ENCODE measurements at regions not wholly inside any gene's neighbourhood (a gene's known extent, or its start where the extent isn't known, plus 50 kb on each side); places are given as distances from the start of the nearest gene placed in this dataset.

- H3K79me2 ChIP-seq (ENCODE audit: control insufficient read depth, insufficient read depth, low read length) = no peaks in the 10 kb centered on the region
- no peaks in the 10 kb centered on the region for H3K36me3 ChIP-seq (ENCODE audit: control insufficient read depth in 2 of 2, extremely low read depth in 1 of 2, insufficient read depth in 2 of 2, low read length in 2 of 2)
- FAIRE-seq (no peak), DNase-seq (ENCODE audit: low read depth, low spot score) (no peak)
- no peak overlapping the region for H3K27ac ChIP-seq (ENCODE audit: insufficient read depth, low read depth, low read length)
- BruUV-seq (replicated peaks) = no TSS peak
- CTCF ChIA-PET = no interaction called here
- no peaks in the 10 kb centered on the region for H3K4me1 ChIP-seq (ENCODE audit: control insufficient read depth, extremely low read depth, insufficient read depth, low read length)
- H3K4me3 ChIP-seq (replicated peaks in 1 of 3; ENCODE audit: insufficient read depth in 1 of 3, low read depth in 1 of 3, low read length in 3 of 3) = no peak overlapping the region
- H4K20me1 ChIP-seq (replicated peaks; ENCODE audit: control insufficient read depth, extremely low read depth, insufficient read depth, low read length) = no peaks in the 10 kb centered on the region
- intact Hi-C loops (cut with micrococcal nuclease) = loop anchor here (5.0 kb wide), 1 partner anchor 1270 kb away; no protein-coding TSS in a partner anchor
- POLR2A ChIA-PET = no interaction called here
- dilution Hi-C loops (cut with MboI; ENCODE audit: extremely low pct_ligation_motif_present, low sequenced_read_pairs) = no loop called here
- no peak for TF ChIP-seq POLR2A (IDR thresholded peaks at IDR 0.05; ENCODE audit: low read depth, low read length)
- no peak for TF ChIP-seq FOS (IDR thresholded peaks at IDR 0.05; ENCODE audit: borderline replicate concordance, insufficient read depth, low read length)
- TF ChIP-seq POLR2AphosphoS5 (IDR thresholded peaks at IDR 0.05; ENCODE audit: insufficient read depth, low read depth, low read length) = no peak
- no peak for TF ChIP-seq MAX (IDR thresholded peaks at IDR 0.05; ENCODE audit: insufficient read depth, insufficient read length)
- no peak for TF ChIP-seq EZH2 (IDR thresholded peaks at IDR 0.05; ENCODE audit: borderline replicate concordance, low read depth, low read length, severe bottlenecking)
- TF ChIP-seq CTCF (IDR thresholded peaks at IDR 0.05; ENCODE audit: extremely low read depth in 1 of 2, insufficient read depth in 1 of 2, low read depth in 1 of 2, low read length in 2 of 2) = no peak
- TF ChIP-seq GATA2 (IDR thresholded peaks at IDR 0.05; ENCODE audit: insufficient read depth, insufficient read length, low read depth, low read length) = no peak
- TF ChIP-seq JUN (IDR thresholded peaks at IDR 0.05; ENCODE audit: borderline replicate concordance, insufficient read depth, insufficient read length, low read depth) = no peak
- no peak for TF ChIP-seq MYC (IDR thresholded peaks at IDR 0.05; ENCODE audit: low read depth, low read length)
- no peak overlapping the region for H2AFZ ChIP-seq (ENCODE audit: low read depth, low read length)
- H3K9ac ChIP-seq (replicated peaks; ENCODE audit: extremely low read depth, insufficient read depth, low read length) = no peak overlapping the region
- H3K9me1 ChIP-seq (replicated peaks; ENCODE audit: control insufficient read depth, extremely low read depth, insufficient read depth, low read length) = no peaks in the 10 kb centered on the region
- H3K4me2 ChIP-seq (ENCODE audit: insufficient read depth, low read length) = no peak overlapping the region
- H3K9me3 ChIP-seq (replicated peaks; ENCODE audit: control insufficient read depth, insufficient read depth, low read length) = peaks cover 2% of the 10 kb centered on the region
- H3K27me3 ChIP-seq (ENCODE audit: control insufficient read depth in 2 of 2, insufficient read depth in 2 of 2, low read length in 2 of 2) = no peaks in the 10 kb centered on the region
Measured at GRCh38 chr3:163916596-163917560, 1161.4 kb downstream of the SI start.

All from endothelial cell of umbilical vein (primary cell).